HG03280 (cell line): ENCODE measurements at regions not wholly inside any gene's neighbourhood (a gene's known extent, or its start where the extent isn't known, plus 50 kb on each side); places are given as distances from the start of the nearest gene placed in this dataset.

ENCODE experiments used
- ATAC-seq: cut with Tn5 transposase; IDR thresholded peaks from one replicate; pipeline ENCODE4 v1.9.1; 2021; ENCODE audit warnings: mild to moderate bottlenecking, moderate library complexity; ENCODE audit not compliant: unreplicated experiment

- no peak for ATAC-seq
Measured at GRCh38 chr4:10949039-10949733, 264.6 kb upstream of the CLNK start.

DNA sequence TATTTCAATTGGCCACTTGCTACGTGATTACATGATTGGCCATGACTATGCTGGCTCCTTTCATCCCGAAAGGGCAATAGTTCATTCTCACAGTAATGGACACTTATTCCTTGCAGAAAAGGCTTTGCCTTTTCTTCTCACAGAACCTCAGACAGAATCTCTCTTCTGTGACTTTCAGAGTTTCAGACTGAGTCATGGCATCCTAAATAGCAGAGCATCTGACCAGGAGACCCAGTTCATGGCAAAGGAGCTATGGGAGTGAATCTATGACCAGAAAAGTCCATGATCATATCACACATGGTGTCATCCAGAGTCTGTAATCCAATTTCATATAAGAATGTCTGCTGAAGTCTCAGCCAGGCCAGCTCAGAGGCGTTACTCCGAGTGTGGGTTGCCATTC lies 263.3 kb upstream of the CLNK start:
- ATAC-seq: no peak

DNA sequence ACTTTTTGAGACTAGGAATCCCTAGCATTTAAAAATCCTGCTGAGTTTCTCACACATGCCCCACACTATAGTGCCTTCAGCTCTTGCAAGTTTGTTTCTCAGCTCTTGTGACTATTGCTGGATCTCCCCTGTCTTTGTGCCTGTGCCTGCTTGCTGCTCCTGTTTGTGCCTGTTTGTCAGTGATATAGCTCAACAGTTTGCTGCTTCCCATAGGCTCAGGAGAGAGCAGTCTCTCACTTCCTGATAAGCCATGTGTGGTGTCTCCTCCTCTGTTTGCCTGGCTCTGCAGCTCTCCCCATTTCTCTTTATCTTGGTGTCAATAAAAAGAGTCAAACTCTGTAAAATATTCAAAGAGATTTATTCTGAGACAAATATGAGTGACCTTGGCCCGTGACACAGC lies 259.8 kb upstream of the CLNK start:
- ATAC-seq: no peak

DNA sequence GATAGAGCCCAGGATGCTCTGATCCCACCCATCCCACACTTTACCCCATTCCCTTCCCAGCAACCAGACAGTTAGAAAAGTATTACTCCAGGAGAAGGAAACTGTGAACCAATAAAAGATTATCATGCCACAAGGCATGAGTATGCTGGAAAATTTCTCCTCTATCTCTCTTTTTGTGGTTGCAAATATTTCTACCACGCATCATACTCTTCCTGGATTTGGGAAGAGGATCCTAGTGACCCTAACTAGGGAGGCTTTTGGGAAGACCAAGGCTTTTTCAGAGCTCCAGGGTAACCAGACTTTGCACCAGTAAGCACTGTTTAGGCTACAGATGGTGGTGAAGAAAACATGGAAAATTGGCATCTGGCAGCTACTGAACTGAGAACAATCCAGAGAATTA lies 257.6 kb upstream of the CLNK start:
- ATAC-seq: no peak

DNA sequence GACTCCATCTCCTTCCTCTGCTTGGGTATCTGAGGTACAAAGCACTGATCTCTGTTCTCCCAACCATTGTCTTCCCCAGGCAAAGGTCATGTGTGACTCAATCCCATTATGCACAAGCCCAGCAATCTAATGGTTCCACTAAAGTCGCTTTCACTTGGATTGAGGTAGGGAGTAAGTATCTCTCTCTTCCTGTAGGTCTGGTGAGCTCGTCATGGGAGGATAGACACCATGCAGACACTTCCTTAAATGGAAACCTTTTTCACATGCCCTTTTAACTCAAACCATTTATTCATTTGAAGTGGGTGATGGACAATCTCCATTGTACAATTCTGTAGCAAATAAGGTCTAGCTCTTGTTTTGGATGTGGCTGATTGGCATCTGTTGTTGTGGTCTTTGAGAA lies 245.2 kb upstream of the CLNK start:
- ATAC-seq: no peak

DNA sequence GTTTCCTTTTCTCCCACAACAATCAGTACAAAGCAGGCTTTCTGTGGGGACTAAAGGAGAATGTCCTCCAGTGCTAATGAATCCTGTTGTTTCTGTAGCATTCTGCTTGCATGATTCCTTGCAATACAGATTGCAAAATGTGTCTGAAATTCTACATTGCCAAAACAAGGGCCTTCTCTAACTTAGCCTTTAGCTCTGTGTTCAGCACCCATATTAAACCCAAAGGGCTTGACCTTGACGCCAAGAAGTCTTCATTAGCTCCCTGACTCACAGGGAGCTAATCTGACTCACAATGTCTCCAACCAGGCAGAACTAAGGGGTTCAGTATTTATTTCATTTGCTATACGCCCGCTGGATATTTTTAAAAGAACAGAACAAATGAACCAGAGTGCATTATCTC lies 241.4 kb upstream of the CLNK start:
- ATAC-seq: no peak

DNA sequence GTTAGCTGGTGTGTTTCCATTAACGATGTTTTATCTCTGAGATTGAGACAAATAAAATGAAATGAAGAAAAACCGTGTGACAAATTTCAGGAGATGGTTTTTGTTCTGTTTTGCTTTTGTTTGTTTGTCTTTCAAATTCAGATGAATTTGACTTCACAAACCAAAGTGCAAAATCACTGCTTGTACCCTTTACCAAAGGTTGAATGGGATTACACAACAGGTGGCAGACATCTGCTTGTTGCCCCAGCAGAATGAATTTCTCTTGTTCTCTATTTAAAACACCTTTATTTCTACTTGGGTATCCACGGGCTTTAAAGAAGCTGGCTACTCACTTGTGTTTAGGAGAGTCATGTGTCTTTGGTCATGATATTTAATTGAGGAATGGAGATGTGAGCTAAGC lies 239.7 kb upstream of the CLNK start:
- no peak for ATAC-seq

GRCh38 chr4:10917566-10917965 lies 233.0 kb upstream of the CLNK start:
- ATAC-seq: no peak

DNA sequence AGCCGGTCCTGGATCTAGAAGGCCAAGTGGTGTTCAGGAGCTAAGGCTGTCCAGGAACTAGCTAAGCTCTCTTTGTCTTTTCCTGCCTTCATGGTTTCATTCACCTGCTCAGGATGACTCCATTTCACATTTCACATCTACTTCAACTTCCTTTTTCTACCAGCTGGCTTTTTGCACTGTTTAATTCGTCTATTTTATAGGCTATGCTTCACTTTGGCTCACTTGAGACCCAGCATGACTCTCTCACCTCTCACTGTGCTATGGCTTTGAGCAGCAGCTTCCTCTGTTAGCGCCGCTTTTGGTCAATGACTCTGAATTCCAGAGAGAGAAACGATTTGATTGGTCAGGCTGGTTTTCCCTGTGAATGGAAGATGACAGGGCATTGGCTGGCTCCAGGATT lies 213.5 kb upstream of the CLNK start:
- no peak for ATAC-seq

DNA sequence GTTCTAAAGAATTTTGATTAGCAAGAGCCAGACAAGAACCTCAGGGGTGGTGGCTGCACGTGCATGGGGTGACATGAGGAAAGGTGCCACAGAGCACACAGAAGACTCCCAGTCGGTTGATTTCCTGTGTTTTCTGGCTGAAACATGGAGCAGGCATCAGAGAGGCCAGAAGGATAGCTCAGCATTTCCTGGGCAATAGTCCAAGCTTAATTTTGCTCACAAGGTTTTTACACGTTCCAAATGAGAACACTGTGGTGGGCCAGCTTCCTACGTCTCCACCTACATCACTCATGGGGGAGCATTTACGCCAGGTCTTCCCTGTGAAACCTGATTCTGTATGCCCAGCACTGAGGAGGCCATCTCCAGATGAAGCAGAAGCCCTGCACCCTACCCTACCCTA lies 212.5 kb upstream of the CLNK start:
- no peak for ATAC-seq

GRCh38 chr4:10893395-10893794 lies 208.8 kb upstream of the CLNK start:
- ATAC-seq: no peak

DNA sequence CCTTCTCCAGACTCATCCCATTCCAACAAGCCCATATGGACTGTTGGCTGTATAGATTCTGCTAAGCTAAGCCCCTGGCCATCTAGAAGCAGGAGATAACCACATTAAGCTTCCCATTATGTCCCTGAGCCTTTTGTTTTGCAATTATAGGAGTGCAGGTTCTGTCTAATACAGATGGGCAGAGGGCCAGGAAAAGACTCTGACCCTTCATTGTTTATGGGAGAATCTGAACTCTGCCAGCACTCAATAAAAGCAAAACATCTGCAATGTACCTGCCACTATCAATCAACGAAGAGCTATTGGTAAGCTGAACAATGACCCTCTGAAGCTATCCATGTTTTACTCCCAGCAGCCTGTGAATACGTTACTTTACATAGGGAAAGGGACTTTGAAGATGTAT lies 207.3 kb upstream of the CLNK start:
- ATAC-seq: no peak

- no peak for ATAC-seq
Measured at GRCh38 chr4:10889819-10890218, 205.3 kb upstream of the CLNK start.

- ATAC-seq: no peak
Measured at GRCh38 chr4:10879411-10880110, 195.0 kb upstream of the CLNK start.

DNA sequence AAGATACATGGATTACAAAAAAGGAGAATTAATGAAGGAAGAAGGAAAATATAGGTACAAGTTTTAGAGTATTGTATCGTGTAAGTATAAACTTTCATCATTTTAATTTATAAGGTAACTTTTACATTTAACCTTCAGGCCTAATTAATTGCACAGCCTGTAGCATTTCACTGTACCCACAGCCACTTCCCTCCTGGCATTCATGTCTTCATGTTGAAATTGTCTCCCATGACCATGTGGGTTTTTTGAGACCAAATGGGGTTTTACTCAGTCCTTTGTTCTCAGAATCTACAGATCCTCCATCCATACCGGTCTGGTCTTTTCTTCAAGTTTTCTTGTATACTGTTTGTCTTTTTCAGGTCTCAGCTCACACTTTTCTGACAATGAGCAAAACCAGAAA lies 194.3 kb upstream of the CLNK start:
- ATAC-seq: no peak

GRCh38 chr4:10877076-10877475 lies 192.5 kb upstream of the CLNK start:
- no peak for ATAC-seq

DNA sequence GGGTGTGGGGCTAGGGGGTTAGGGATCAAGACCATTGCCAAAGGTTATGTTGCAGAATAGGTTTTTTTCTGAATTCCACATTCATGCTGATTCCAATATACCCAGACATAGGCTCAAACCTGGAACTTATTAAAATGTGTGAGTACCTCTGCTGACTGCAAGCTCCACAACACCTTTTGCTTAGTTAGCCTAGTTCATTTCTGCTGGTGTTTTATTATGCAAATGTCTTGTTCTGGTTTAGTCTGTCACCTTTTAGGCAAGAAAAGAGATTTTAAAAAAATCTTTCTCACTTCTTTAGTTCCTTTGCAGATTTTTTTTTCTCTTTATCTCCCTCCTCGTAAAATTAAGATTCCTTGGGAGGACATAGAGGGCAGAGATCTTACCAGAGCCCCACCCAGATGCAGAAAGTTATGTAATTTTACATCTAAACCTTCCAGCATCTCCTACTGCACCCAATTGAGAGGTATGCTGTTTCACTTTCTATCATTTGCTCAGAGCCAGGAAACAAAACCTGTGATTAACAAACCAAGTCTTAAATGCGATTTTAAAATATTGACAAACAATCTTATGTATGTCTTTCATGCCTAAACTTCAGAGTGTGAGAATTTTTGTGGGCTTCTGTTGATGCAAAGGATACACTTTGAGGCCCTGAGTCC lies 190.7 kb upstream of the CLNK start:
- ATAC-seq: no peak

GRCh38 chr4:10873809-10874208 lies 189.2 kb upstream of the CLNK start:
- ATAC-seq: no peak

GRCh38 chr4:10872833-10873517 lies 188.4 kb upstream of the CLNK start:
- ATAC-seq: no peak

DNA sequence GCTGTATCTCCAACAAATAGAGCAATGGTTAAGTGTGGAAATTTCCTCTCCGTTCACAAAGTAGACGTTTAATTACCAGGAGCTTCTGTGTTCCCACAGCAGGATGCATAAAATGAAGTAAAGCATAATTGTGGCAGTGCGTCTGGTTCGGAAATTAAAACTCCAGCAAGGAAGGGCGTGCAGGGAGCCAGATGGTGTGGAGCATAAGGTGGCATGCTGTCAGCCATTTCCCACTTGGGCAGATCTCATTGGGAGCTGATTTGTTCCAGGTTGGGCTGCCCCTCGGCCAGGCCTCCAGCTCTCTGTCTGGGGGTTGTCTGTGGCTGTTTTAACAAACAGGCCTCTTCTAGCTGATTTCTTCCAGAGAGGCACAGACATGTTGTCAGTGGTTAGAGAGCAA lies 182.1 kb upstream of the CLNK start:
- no peak for ATAC-seq

- ATAC-seq: no peak
Measured at GRCh38 chr4:10861036-10861435, 176.5 kb upstream of the CLNK start.

DNA sequence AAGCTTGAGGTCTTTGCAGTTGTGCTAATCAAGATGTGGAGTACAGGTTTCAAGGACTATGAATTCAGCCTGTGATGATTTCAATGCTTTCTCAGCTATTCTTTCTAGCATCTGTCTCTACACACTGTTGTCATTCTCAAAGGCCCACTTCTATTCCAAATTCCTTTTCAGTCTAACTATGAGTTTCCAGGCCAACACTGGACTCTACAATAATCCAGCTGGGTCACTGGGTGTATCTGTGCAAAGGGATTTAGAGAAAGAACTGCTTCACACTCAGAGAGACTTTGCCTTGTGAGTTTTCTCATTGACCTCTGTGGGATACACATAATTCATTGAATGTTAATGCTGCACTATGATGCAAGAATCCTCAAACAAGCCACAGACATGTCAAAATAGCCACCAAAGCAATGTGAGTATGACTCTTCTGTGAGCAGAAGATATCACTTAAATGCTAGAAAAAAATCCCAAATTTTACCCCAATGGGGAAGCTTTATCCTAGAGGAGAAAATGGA lies 171.8 kb upstream of the CLNK start:
- no peak for ATAC-seq
